ENCODE measurements at regions not wholly inside any gene's neighbourhood (a gene's known extent, or its start where the extent isn't known, plus 50 kb on each side); places are given as distances from the start of the nearest gene placed in this dataset.

- DNase-seq: no peak
Observed at GRCh38 chr11:109983358-109983757, 109.8 kb upstream of the ZC3H12C start.

- no peak for DNase-seq
Observed at GRCh38 chr11:109984634-109985289, 108.4 kb upstream of the ZC3H12C start.

DNA sequence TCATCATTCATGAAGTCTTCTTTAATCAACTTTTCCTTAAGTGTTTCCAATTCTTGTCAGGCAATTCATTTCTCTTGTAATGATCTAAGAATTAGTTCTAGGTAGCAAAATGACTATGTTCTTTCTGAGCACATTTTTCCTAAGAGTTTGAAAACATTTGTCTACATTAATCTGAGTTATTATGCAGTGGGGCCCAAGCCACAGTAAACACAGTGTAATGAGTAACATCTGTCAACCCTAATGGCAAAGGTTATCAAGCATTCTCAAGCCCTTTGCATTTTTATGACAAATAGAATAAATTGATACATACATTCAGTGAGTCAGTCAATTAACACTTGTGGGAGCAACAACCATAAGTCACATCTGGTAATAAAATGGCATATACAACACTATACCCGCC, 106.7 kb upstream of the ZC3H12C start:
- DNase-seq: no peak

GRCh38 chr11:109991835-109992234, 101.4 kb upstream of the ZC3H12C start:
- DNase-seq: no peak

GRCh38 chr11:109993786-109994185, 99.4 kb upstream of the ZC3H12C start:
- DNase-seq: no peak

DNA sequence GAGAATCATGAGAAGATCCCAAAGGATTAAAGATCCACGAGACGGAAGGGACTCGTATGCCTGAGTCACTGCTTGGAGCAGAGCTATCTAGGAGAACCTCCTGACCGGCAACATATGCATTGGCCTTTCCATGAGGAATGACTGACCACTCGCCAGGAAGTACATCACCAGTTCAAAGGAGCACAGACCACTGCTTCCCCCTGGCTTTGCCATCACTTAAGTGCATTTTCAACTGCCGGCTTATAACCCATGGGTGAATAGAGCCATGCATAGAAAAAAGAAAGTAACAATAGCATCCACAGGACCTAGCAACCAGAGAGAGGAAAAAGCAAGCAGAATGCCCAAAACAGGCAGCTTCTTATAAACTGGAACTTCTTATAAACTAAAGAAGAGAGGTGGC, 98.3 kb upstream of the ZC3H12C start:
- no peak for DNase-seq

GRCh38 chr11:109996060-109996459, 97.1 kb upstream of the ZC3H12C start:
- no peak for DNase-seq

GRCh38 chr11:109998921-109999320, 94.3 kb upstream of the ZC3H12C start:
- no peak for DNase-seq

DNA sequence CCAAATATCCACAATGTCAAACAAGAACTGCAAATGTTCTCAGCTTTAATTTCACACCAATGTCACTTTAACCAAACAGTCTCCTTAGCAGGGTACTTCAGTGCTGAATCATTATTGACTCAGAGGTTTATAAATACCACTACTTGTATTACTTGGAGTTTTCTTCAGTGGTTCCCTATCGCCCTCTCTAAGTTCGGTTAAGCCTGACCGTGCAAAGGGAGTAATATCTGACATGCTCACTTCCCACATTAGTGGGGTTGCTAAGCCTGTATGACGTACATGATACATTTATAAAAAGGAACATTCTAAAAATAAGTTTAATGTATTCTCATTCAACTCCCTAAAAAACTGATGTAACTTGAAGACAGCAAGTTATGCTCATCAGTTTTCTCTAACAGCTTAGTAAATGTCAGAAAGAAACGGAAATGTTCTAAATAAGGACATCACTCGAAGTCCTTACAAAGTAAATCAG, 93.1 kb upstream of the ZC3H12C start:
- DNase-seq: no peak

DNA sequence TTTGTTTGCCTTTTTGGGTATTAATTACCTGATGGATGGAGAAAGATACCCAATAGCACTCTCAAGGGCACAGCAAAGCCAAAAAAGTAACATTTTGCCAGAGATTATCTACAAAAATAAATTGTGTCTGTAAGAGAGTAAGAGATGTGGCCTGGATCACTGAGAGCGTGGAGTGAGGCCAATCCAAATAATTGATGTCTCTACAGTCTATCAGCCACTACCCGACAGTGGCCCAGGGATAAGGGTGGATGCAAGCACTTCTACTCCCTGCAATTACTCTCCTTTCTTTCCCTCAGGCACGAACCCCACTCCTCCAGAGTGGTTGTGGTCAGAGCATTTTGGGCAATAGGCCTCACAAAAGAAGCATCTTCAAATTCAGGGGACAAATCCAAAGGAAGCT, 92.3 kb upstream of the ZC3H12C start:
- DNase-seq: no peak

DNA sequence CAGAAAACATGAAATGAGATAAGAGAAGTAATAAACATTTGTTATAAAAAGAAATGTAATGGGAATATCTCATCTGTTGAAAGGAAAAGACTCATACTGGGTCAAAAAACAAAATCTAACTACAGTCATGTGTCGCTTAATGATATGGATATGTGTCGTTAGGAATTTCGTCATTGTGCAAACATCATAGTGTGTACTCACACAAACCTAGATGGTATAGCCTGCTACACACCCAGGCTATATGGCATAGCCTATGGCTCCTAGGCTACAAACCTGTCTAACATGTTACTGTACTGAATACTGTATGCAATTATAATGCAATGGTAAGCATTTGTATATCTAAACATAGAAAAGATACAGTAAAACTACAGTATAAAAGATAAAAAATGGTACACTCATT, 89.8 kb upstream of the ZC3H12C start:
- DNase-seq: no peak

- DNase-seq: no peak
Observed at GRCh38 chr11:110011595-110011994, 81.6 kb upstream of the ZC3H12C start.

DNA sequence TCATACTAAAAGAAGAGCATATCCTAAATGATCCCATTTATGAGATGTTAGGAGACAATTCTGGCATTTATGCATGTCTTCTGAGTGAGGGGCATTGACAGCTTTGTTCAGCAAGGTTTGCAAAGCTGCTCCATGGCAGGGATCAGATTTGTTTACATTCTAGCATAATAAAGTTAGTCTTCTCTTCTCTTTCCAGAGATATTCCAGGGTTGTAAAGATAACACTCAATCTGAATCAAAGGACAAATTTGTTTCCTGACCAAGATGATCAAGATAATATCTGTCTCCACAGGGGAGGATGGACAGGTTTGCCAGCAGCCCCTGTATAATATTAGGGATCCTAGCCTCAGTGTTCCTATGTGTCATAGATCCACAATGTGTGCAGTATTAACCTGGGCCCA, 77.5 kb upstream of the ZC3H12C start:
- no peak for DNase-seq

GRCh38 chr11:110019675-110020074, 73.5 kb upstream of the ZC3H12C start:
- no peak for DNase-seq

DNA sequence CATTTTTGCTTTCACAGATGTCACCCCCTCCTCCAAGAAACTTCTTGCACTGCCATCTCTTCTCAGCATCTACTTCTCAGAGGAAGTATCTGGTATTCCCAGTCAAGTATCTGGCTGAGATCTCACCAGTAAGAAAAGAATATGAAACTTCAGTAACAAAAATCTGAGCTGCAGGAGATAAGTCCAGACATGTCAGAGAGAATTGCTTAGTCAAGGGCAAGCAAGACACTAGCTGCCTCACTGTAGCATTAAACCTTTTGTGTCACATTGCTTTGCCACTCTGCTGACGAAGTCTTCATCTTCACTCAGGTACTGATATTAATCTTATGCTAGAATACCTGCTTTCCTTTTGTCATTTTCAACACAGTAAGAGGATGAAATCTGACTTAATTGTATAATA, 70.6 kb upstream of the ZC3H12C start:
- no peak for DNase-seq

DNA sequence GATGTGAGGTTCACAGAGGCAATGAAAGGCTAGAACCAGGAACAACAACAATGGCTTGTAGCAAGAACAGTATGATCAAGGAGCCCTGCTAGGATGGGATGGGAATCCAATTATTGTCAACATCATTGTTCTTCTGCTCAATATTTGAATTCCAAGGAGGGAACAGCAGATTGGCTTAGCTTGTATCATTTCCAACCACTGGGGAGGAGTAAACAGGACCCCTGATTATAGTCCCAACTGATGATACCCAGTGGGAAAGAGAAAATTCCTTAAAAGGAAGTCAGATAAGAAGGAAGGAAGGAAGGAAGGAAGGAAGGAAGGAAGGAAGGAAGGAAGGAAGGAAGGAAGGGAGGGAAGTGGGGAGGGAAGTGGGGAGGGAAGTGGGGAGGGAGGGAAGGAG, 69.5 kb upstream of the ZC3H12C start:
- DNase-seq: no peak

DNA sequence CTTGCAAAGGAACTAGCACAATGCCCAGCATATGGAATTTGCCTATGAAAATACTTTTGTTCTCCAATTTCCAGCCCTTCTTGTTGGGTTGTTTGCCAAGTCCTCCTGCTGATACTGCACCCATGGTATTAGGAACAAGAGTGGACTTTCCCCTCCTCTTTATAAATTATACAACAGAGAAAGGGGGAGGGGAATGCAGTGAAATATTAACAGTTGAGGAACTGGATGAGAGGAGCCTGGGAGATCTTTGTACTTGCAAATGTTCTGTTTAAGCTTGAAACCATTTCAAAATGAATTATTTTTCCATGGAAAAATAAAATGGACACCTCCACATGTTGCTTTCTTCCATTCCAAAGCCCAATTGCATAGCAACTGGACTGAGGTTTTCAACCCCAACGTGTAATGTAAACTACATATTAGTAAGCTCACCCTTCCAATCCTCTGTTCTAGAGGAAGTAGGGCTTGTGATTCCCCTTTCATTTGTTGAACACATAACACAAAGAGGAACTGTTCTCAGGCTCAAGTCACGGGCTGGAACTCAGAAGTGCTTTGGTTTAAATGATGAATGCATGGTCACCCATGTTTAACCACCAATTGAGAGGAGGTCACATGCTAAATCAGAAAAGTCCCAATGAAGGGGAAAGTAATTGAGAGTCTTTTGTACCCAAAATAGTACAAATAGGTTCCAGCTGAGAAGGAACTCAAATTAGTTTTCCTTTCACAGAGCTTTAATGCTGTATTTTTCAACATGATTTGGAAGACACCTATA, 66.2 kb upstream of the ZC3H12C start:
- no peak for DNase-seq

DNA sequence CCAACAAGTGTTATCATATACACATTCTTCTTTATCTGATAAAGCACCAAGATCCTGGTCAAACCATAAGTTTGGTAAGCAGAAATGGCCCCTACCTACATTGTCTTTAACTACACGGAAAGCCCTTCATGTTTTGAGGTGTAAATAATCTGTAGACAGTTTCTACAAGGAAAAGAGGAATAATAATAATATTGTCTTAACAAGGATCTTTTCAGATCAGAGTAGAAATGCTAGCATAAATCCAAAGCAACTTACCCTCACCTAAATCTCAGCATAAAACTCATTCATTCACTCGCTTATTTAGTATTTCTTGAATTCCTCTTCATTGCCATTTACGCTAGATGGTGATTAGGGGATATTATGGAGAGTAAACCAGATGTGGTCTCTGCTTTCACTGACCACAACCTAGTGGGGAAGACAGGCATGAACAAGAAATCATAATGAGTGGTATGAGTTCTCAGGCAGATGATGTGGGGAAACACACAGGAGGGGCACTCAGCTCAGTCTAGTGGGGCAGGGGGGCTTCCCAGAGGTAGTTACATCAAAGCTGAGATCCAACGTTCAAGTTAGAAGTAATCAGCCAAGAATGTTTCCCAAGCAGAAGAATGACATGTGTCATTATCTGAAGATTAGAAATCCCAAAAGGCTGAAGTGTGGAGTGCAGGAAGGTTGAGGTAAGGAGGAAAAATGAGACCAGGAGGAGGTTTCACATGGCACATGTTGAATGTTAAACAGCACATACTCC, 65.4 kb upstream of the ZC3H12C start:
- no peak for DNase-seq

DNA sequence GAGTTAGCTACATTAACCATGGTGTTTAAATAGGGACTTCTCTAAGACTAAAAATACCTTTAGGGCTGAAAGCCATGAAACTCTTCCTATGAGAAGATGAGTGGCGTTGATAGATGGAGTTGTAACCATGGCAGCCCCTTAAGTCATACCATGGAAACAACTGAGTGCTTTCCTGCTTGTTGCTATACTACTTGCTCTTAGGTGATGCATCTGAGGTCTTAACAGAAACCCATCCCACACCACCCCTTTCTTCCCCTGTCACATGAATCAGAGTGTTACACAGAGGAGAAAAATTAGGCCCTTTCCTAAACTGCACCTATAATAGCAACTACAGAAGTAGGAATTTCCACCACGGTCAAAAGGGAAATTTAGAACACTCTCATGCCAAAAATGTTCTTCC, 64.3 kb upstream of the ZC3H12C start:
- DNase-seq: no peak

- DNase-seq: no peak
Observed at GRCh38 chr11:110029714-110030113, 63.5 kb upstream of the ZC3H12C start.

GRCh38 chr11:110031171-110031570, 62.0 kb upstream of the ZC3H12C start:
- DNase-seq: no peak

- DNase-seq: no peak
Observed at GRCh38 chr11:110032259-110032658, 60.9 kb upstream of the ZC3H12C start.

DNA sequence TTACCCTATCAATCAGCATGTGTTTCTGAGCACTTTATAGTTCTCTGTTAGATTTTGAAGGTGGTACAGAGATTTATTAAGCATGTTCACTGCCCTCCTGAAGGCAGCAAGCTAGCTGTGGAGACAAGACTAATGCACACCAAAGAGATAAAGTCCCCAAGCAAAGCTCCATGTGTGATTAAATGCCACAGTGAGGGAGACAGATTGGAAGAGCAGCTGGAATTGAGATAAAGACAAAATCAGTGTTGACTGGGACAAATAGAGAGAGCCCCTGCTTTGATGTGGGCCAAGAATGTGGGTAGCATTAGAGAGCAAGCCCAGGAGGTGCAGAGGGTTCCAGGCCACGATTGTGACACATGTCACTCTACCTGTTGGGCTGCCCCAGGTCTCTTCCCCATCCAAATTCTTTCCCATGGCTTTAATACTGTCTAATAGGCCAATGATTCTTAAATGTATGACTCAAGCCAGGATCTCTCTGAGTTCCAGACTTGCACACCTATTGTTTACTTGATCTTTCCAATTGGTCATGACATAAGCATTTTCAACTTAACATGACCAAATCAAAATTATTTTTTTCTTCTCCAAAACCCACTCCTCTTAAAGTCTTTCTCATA, 60.1 kb upstream of the ZC3H12C start:
- DNase-seq: no peak

GRCh38 chr11:110034806-110035205, 58.4 kb upstream of the ZC3H12C start:
- no peak for DNase-seq
